Central memory CD8-positive, alpha-beta T cell (primary cell): ENCODE measurements at regions not wholly inside any gene's neighbourhood (a gene's known extent, or its start where the extent isn't known, plus 50 kb on each side); places are given as distances from the start of the nearest gene placed in this dataset.
"Not testable (repeated sequence)": the region's sequence is repeated elsewhere in the genome, so short reads cannot be mapped to it uniquely, and the experiment has no call there.

Experiments used
- ATAC-seq: fragments of 150-1000 bp; cut with Tn5 transposase; replicated peaks from 2 replicates; pipeline ENCODE4 v1.10.0; 2022; ENCODE audit warnings: mild to moderate bottlenecking, moderate FRiP score, moderate number of reproducible peaks; ENCODE audit not compliant: poor library complexity, severe bottlenecking; ENCODE audit errors: extremely low read depth
- DNase-seq, 2 donors: peaks; one replicate each; pipeline ENCODE4 v3.0.0; 2021; ENCODE audit warnings: low spot score in 2 of 2
- H3K27ac Mint-ChIP-seq: one replicate; pipeline ENCODE4 v1.8.0; 2022; ENCODE audit warnings: low read depth, mild to moderate bottlenecking, moderate library complexity, mixed read lengths
- H3K27me3 Mint-ChIP-seq: one replicate; pipeline ENCODE4 v1.8.0; 2022; ENCODE audit warnings: mixed read lengths
- H3K36me3 Mint-ChIP-seq: one replicate; pipeline ENCODE4 v1.8.0; 2022; ENCODE audit warnings: mild to moderate bottlenecking, moderate library complexity, mixed read lengths; ENCODE audit not compliant: insufficient read depth
- H3K4me1 Mint-ChIP-seq: one replicate; pipeline ENCODE4 v1.8.0; 2022; ENCODE audit warnings: mixed read lengths
- H3K4me3 Mint-ChIP-seq: one replicate; pipeline ENCODE4 v1.8.0; 2022; ENCODE audit warnings: mild to moderate bottlenecking, moderate library complexity, mixed read lengths
- H3K9me3 Mint-ChIP-seq: one replicate; pipeline ENCODE4 v1.8.0; 2022; ENCODE audit warnings: mixed read lengths

DNA sequence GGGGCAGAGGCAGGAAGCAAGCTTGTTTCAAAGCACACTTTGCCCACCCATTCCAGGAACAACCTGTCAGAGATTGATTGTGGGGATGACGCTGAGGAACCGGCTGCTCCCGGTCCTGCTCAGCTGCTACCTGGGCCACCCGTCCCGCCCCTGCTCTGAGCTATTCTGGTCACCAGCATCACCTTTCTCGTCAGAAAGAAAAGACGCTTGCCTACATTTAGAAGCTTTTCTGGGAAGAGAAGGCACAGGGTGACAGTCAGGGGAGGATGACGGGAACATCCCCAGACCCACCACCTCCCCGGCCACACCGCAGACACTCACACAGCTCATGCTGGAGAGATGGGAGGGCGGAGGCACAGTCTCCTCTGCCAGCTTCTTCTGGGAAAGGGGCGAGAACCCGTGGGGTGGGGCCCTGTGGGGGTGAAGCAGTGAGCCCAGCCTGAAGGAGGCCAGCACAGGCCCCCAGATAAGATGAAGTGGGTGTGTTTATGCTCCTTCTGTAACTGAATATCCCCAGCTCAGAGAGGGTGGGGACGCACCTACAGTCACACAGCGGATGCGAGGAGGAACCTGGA, 81.8 kb downstream of the CPZ start:
- Mint-ChIP-seq H3K9me3 (peaks cover 4% of the 10 kb centered on the region), H3K4me1 (no peaks in the 10 kb centered on the region), H3K4me3 (no peak overlapping the region), H3K36me3 (no peaks in the 10 kb centered on the region), H3K27ac (no peak overlapping the region), H3K27me3 (peaks cover 16% of the 10 kb centered on the region)
- no peak for ATAC-seq
- DNase-seq = no peak

GRCh38 chr4:8673106-8673505, 80.5 kb downstream of the CPZ start:
- H3K36me3 Mint-ChIP-seq, H3K27ac Mint-ChIP-seq, H3K4me3 Mint-ChIP-seq, H3K4me1 Mint-ChIP-seq, ATAC-seq, DNase-seq, H3K9me3 Mint-ChIP-seq: not testable (repeated sequence)
- peaks cover 16% of the 10 kb centered on the region for H3K27me3 Mint-ChIP-seq

GRCh38 chr4:8672486-8672885, 79.9 kb downstream of the CPZ start:
- Mint-ChIP-seq H3K4me1 (no peaks in the 10 kb centered on the region), H3K27ac (no peak overlapping the region), H3K27me3 (peaks cover 16% of the 10 kb centered on the region), H3K36me3 (no peaks in the 10 kb centered on the region), H3K4me3 (no peak overlapping the region), H3K9me3 (peaks cover 4% of the 10 kb centered on the region)
- ATAC-seq = no peak
- DNase-seq = no peak

DNA sequence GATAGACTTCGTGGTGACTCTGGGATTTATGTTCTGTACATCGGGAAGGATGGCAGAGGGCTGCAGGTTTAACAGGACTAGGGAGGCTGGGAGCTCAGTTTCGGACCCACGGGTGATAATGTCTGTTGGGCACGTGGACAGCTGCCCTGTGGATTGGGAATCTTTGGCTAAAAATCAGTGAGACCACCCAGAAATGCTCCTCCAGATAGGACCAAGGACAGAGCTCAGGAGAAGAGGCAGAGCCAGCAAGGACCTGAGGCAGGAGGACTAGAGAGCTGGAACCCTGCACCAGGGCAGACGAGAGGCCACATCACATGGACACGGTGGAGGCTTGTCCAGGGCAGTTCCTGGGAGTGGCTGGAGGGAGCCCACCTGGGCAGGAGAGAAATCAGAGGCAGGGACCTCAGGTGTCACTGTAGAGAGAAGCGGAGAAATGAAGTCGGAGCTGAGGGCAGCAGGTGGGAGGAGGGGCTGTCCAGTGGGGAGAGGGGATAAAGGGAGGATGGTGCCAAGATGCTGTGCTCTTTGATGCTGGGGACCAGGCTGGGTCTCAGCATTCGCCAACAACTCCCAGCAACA, 79.2 kb downstream of the CPZ start:
- Mint-ChIP-seq H3K36me3 (no peaks in the 10 kb centered on the region), H3K9me3 (peaks cover 3% of the 10 kb centered on the region), H3K27ac (no peak overlapping the region), H3K4me3 (no peak overlapping the region), H3K4me1 (no peaks in the 10 kb centered on the region), H3K27me3 (peaks cover 16% of the 10 kb centered on the region)
- DNase-seq (no peak), ATAC-seq (no peak)
